ENCODE measurements at regions not wholly inside any gene's neighbourhood (a gene's known extent, or its start where the extent isn't known, plus 50 kb on each side); places are given as distances from the start of the nearest gene placed in this dataset.
"Not testable (repeated sequence)": the region's sequence is repeated elsewhere in the genome, so short reads cannot be mapped to it uniquely, and the experiment has no call there.

DNA sequence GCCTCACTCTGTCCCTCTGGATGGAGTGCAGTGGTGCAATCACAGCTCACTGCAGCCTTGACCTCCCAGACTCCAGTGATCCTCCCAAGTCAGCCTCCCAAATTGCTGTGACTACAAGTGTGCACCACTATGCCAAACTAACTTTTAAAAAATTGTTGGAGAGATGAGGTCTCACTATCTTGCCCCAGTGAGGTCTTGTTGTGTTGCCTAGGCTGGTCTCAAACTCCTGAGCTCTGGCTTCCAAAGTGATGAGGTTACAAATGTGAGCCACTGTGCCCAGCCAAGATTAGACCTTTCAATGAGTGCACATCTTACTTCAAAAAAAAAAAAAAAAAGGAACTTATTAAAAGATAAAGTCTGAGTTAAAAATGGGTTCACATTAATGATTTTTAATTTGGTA, 1838.1 kb upstream of the DEFB115 start:
- H3K4me1 Mint-ChIP-seq (ENCODE audit: low read depth) = no peaks in the 10 kb centered on the region
- no peak overlapping the region for H3K4me3 Mint-ChIP-seq
- H3K36me3 Mint-ChIP-seq (ENCODE audit: low read depth) = no peaks in the 10 kb centered on the region
- peaks cover 24% of the 10 kb centered on the region for H3K9me3 Mint-ChIP-seq
- no peak overlapping the region for H3K27ac Mint-ChIP-seq
- DNase-seq = no peak
- TF ChIP-seq, protein P1, sequence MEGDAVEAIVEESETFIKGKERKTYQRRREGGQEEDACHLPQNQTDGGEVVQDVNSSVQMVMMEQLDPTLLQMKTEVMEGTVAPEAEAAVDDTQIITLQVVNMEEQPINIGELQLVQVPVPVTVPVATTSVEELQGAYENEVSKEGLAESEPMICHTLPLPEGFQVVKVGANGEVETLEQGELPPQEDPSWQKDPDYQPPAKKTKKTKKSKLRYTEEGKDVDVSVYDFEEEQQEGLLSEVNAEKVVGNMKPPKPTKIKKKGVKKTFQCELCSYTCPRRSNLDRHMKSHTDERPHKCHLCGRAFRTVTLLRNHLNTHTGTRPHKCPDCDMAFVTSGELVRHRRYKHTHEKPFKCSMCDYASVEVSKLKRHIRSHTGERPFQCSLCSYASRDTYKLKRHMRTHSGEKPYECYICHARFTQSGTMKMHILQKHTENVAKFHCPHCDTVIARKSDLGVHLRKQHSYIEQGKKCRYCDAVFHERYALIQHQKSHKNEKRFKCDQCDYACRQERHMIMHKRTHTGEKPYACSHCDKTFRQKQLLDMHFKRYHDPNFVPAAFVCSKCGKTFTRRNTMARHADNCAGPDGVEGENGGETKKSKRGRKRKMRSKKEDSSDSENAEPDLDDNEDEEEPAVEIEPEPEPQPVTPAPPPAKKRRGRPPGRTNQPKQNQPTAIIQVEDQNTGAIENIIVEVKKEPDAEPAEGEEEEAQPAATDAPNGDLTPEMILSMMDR (IDR thresholded peaks at IDR 0.05) = no peak
- H3K27me3 Mint-ChIP-seq (ENCODE audit: insufficient read depth) = no peaks in the 10 kb centered on the region

DNA sequence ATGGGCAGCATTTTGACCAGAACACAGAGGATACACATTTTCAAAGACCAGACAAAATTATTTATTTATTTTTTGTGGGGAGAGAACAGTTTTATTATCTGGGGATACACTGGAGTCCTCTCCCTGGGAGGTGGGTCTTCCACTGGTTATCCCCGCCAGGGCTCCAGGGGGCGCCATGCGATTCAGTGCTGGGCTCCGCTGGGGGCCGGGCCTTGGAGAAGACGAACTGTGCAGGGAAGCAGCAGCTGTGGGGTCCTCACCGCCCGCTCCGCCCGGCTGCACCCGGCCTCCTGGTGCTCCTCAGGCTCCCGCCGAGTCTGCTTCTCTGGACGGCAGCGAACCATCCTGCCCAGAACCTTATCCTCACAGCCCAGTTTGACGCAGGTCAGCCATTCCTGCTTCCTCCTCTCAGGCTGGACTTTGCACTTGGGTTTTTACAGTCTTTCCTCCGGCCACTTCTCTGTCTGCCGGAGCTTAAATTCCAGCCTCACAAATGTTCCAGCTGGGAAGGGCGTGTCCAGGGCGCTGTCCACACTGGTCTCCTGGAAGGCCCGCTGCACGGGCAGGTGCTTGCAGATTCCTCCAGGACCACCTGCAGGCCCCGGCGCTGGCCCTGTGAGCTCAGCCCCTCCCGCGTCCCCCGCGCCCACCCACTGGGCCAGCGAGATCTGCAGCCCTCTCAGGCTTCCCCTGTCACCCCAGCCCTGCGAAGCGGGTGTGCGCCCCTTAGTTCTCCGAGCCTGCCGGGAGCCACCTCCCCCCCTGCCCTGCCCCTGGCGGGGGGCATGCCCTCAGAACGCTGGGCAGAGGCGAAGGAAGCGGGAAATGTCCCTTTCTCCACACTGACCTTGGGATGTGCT, 1830.0 kb upstream of the DEFB115 start:
- DNase-seq = no peak
- H3K4me1 Mint-ChIP-seq (ENCODE audit: low read depth) = no peaks in the 10 kb centered on the region
- peaks cover 15% of the 10 kb centered on the region for H3K9me3 Mint-ChIP-seq
- H3K4me3 Mint-ChIP-seq = no peak overlapping the region
- H3K27me3 Mint-ChIP-seq (ENCODE audit: insufficient read depth) = no peaks in the 10 kb centered on the region
- no peak overlapping the region for H3K27ac Mint-ChIP-seq
- H3K36me3 Mint-ChIP-seq (ENCODE audit: low read depth) = no peaks in the 10 kb centered on the region
- TF ChIP-seq, protein P1 (IDR thresholded peaks at IDR 0.05) = no peak

DNA sequence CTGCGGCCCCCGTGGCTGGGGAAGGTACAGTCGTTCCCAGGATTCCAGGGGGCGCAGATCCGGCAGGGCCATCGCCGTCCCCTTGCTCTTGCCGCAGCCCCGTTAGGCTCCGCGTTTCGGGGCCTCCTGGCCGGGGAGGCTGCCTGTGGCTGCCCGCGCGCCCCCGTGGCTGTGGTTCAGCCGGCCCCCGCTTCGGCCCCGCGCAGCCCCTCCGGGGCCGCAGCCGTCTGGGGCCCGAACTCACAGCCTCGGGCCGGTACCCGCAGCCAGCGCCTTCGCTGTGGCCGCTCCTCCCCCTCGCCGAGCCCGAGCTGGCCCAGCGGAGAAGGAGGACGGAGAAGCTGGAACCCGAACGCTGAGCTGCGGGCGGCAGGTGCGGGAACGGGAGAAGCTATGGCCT, 1826.9 kb upstream of the DEFB115 start:
- H3K27ac Mint-ChIP-seq = no peak overlapping the region
- H3K27me3 Mint-ChIP-seq (ENCODE audit: insufficient read depth) = no peaks in the 10 kb centered on the region
- H3K36me3 Mint-ChIP-seq (ENCODE audit: low read depth) = no peaks in the 10 kb centered on the region
- no peaks in the 10 kb centered on the region for H3K4me1 Mint-ChIP-seq (ENCODE audit: low read depth)
- peaks cover 10% of the 10 kb centered on the region for H3K9me3 Mint-ChIP-seq
- no peak for DNase-seq
- TF ChIP-seq, protein P1 (IDR thresholded peaks at IDR 0.05) = no peak
- no peak overlapping the region for H3K4me3 Mint-ChIP-seq

DNA sequence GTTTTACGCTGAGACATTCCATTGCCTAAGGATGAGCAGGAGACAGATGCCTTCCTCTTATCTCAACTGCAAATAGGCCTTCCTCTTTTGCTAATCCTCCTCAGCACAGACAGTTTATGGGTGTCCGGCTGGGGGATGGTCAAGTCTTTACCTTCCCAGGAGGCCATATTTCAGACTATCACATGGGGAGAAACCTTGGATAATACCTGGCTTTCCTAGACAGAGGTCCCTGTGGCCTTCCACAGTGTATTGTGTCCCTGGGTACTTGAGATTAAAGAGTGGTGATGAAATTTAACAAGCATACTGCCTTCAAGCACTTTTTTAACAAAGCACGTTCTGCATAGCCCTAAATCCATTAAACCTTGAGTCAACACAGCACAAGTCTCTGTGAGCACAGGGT, 1816.7 kb upstream of the DEFB115 start:
- H3K27me3 Mint-ChIP-seq (ENCODE audit: insufficient read depth); DNase-seq; H3K27ac Mint-ChIP-seq; H3K4me3 Mint-ChIP-seq; H3K9me3 Mint-ChIP-seq; H3K4me1 Mint-ChIP-seq (ENCODE audit: low read depth); H3K36me3 Mint-ChIP-seq (ENCODE audit: low read depth): not testable (repeated sequence)

DNA sequence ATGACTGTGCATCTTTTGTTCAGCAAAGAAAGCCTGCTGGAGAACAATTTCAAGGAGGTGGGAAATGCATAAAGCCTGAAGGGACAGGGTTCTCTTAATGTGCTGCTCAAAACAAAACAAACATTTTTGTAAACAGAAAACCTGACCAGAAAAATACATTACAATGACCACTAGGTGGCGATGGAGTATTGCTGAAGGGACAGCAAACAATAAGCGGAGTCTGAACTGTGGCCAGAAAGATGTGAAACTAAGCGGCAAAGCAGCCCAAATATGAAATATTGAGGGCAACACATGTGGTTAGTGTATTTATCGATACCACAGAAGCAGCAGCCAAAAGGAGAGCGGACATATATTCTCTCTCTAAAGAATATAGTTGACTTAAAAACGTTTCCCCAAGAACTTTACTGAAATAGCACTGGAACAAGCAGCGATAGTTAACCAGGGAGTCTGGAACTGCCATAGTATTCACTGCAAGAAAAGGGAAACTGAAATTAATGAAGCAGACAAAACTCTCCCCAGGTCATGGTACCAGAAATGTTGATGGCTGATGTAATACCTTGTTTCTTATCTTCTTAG, 1814.2 kb upstream of the DEFB115 start:
- not testable (repeated sequence) for H3K27me3 Mint-ChIP-seq (ENCODE audit: insufficient read depth); H3K36me3 Mint-ChIP-seq (ENCODE audit: low read depth); H3K9me3 Mint-ChIP-seq; H3K27ac Mint-ChIP-seq; H3K4me1 Mint-ChIP-seq (ENCODE audit: low read depth)
- DNase-seq = peak; percentile 61
- TF ChIP-seq, protein P1 (IDR thresholded peaks at IDR 0.05) = peak; percentile 96
- peak overlapping the region; percentile 50; the same call in 1 of the 2 replicates for H3K4me3 Mint-ChIP-seq

DNA sequence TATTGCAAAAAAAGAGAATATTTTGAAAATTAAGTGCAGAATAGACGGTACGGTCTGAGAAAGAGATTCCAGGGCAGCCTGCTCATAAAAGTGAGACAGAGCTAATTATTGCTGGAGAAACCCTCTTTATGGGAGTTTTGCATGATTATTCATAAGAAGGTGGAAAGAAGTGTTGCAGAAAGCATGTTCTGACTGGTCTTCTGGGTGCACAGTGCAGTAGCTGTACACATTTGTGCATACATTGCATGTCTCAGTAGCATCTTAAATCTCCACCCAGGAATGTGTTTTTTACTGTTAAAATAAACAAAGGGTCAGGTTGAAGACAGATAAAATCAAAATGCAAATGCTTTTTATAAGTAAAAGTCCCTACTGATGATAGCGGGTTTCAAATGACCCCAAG, 1813.6 kb upstream of the DEFB115 start:
- Mint-ChIP-seq H3K4me3 (no peak overlapping the region), H3K4me1 (ENCODE audit: low read depth) (peaks cover 9% of the 10 kb centered on the region), H3K27ac (no peak overlapping the region), H3K9me3 (no peaks in the 10 kb centered on the region; the same call in 1 of the 2 replicates), H3K27me3 (ENCODE audit: insufficient read depth) (no peaks in the 10 kb centered on the region; the same call in 1 of the 2 replicates), H3K36me3 (ENCODE audit: low read depth) (no peaks in the 10 kb centered on the region)
- DNase-seq = no peak
- TF ChIP-seq, protein P1 (IDR thresholded peaks at IDR 0.05) = no peak

DNA sequence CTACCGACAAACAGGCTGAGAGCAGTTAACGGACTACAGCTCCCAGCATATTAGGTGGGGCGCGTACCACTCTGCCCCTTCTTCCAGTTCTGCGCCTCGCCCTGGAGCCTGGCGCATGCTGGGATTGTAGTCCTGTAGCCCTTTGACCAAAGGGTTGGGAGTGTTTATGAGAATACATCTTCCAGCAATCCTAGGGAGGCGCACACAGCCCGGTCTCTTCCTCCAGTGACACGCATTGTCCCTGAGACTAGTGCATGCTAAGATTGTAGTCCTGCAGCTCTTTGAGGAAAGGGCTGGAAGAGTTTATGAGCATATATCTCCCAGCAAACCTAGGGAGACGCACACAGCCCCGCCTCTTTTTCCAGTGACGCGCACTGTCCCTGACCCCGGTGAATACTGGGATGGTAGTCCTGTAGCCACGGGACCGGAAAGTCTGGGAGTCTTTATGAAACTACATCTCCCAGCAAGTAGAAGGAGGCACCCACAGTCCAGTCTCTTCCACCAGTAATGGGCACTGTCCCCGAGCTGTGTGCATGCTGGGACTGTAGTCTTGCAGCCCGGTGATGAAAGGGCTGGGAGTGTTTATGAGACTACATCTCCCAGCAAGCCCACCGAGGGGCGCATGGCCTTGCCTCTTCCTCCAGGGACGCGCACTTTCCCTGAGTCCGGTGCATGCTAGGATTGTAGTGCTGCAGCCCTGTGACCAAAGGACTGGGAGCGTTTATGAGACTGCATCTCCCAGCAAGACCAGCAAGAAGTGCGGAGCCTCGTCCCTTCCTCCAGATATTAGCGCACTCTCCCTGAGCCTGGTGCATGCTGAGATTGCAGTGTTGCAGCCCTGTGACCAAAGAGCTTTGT, 1812.2 kb upstream of the DEFB115 start:
- not testable (repeated sequence) for H3K27me3 Mint-ChIP-seq (ENCODE audit: insufficient read depth); H3K9me3 Mint-ChIP-seq; H3K36me3 Mint-ChIP-seq (ENCODE audit: low read depth); H3K4me3 Mint-ChIP-seq; H3K27ac Mint-ChIP-seq; H3K4me1 Mint-ChIP-seq (ENCODE audit: low read depth)
- DNase-seq = peak; percentile 65
